DOHH2 (cell line): ENCODE measurements at regions not wholly inside any gene's neighbourhood (a gene's known extent, or its start where the extent isn't known, plus 50 kb on each side); places are given as distances from the start of the nearest gene placed in this dataset.

Experiments used
- H3F3A ChIP-seq: fragments of 200-600 bp; sonication (generic), shearing (Covaris generic); 2 replicates; pipeline ENCODE4 v1.6.0; 2016; ENCODE audit warnings: antibody characterized with exemption, mild to moderate bottlenecking; ENCODE audit not compliant: control insufficient read depth, insufficient read depth
- H3K27ac ChIP-seq: fragments of 200-600 bp; sonication (generic); 2 replicates; pipeline ENCODE4 v1.5.1; 2014; ENCODE audit warnings: low read depth, mild to moderate bottlenecking, low read length, moderate library complexity
- H3K27me3 ChIP-seq: fragments of 200-600 bp; sonication (generic); 2 replicates; pipeline ENCODE4 v1.6.1; 2014; ENCODE audit warnings: mild to moderate bottlenecking, low read length, mixed read lengths; ENCODE audit not compliant: control insufficient read depth
- H3K36me3 ChIP-seq: fragments of 200-600 bp; sonication (generic); 2 replicates; pipeline ENCODE4 v1.6.1; 2014; ENCODE audit warnings: mild to moderate bottlenecking, low read length, moderate library complexity, mixed read lengths; ENCODE audit not compliant: control insufficient read depth
- H3K4me1 ChIP-seq: fragments of 200-600 bp; sonication (generic); 2 replicates; pipeline ENCODE4 v1.6.1; 2014; ENCODE audit warnings: mild to moderate bottlenecking, low read length, mixed read lengths; ENCODE audit not compliant: control insufficient read depth
- H3K4me2 ChIP-seq: fragments of 200-600 bp; sonication (generic); 2 replicates; pipeline ENCODE4 v1.6.0; 2014; ENCODE audit warnings: mild to moderate bottlenecking, low read length, moderate library complexity
- H3K4me3 ChIP-seq: fragments of 200-600 bp; sonication (generic); 2 replicates; pipeline ENCODE4 v1.5.1; 2014; ENCODE audit warnings: mild to moderate bottlenecking, low read length, mixed read lengths
- H3K79me2 ChIP-seq: fragments of 200-600 bp; sonication (generic); 2 replicates; pipeline ENCODE4 v1.6.1; 2014; ENCODE audit warnings: mild to moderate bottlenecking, low read length, mixed read lengths; ENCODE audit not compliant: control insufficient read depth
- H3K9me2 ChIP-seq: fragments of 200-600 bp; sonication (generic); replicated peaks from 2 replicates; pipeline ENCODE4 v1.6.1; 2014; ENCODE audit warnings: mild to moderate bottlenecking, low read length, mixed read lengths; ENCODE audit not compliant: control insufficient read depth
- H3K9me3 ChIP-seq: fragments of 200-600 bp; sonication (generic); 2 replicates; pipeline ENCODE4 v1.6.1; 2014; ENCODE audit warnings: antibody characterized with exemption, low read length, mixed read lengths; ENCODE audit not compliant: control insufficient read depth, insufficient read depth
- H4K20me1 ChIP-seq: fragments of 200-600 bp; sonication (generic); 2 replicates; pipeline ENCODE4 v1.6.0; 2014; ENCODE audit warnings: low read depth, mild to moderate bottlenecking, antibody characterized with exemption, low read length, moderate library complexity; ENCODE audit not compliant: control insufficient read depth, insufficient read depth
- EZH2phosphoT487 ChIP-seq: fragments of 200-600 bp; sonication (generic); IDR thresholded peaks from 2 replicates; pipeline ENCODE4 v1.6.1; 2017; ENCODE audit warnings: borderline replicate concordance, mild to moderate bottlenecking, antibody characterized with exemption, low read length, moderate library complexity, mixed read lengths
- TF ChIP-seq, protein P1 (sequence below): fragments of 200-600 bp; sonication (generic); IDR thresholded peaks from one replicate; pipeline ENCODE4 v1.5.1; 2014; ENCODE audit warnings: antibody characterized with exemption, mild to moderate bottlenecking, low read depth, low read length; ENCODE audit not compliant: poor library complexity, severe bottlenecking

- H3F3A ChIP-seq, result no peaks in the 10 kb centered on the region
- H3K27ac ChIP-seq, result no peak overlapping the region
- no peaks in the 10 kb centered on the region for H4K20me1 ChIP-seq
- no peaks in the 10 kb centered on the region for H3K27me3 ChIP-seq
- H3K79me2 ChIP-seq, result no peaks in the 10 kb centered on the region
- H3K4me1 ChIP-seq, result no peaks in the 10 kb centered on the region
- no peaks in the 10 kb centered on the region for H3K36me3 ChIP-seq
- no peaks in the 10 kb centered on the region for H3K9me2 ChIP-seq
- TF ChIP-seq EZH2phosphoT487, result no peak
- TF ChIP-seq, protein P1, sequence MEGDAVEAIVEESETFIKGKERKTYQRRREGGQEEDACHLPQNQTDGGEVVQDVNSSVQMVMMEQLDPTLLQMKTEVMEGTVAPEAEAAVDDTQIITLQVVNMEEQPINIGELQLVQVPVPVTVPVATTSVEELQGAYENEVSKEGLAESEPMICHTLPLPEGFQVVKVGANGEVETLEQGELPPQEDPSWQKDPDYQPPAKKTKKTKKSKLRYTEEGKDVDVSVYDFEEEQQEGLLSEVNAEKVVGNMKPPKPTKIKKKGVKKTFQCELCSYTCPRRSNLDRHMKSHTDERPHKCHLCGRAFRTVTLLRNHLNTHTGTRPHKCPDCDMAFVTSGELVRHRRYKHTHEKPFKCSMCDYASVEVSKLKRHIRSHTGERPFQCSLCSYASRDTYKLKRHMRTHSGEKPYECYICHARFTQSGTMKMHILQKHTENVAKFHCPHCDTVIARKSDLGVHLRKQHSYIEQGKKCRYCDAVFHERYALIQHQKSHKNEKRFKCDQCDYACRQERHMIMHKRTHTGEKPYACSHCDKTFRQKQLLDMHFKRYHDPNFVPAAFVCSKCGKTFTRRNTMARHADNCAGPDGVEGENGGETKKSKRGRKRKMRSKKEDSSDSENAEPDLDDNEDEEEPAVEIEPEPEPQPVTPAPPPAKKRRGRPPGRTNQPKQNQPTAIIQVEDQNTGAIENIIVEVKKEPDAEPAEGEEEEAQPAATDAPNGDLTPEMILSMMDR, result no peak
- H3K9me3 ChIP-seq, result no peaks in the 10 kb centered on the region
- no peak overlapping the region for H3K4me2 ChIP-seq
- no peak overlapping the region for H3K4me3 ChIP-seq
These were observed 247.8 kb downstream of the MSRB3 start for GRCh38 chr12:65526311-65526710.

GRCh38 chr12:65528127-65528526 is 249.6 kb downstream of the MSRB3 start:
- Histone ChIP-seq H3K79me2 (no peaks in the 10 kb centered on the region), H3K9me3 (no peaks in the 10 kb centered on the region), H3K4me3 (no peak overlapping the region), H4K20me1 (no peaks in the 10 kb centered on the region), H3K27me3 (no peaks in the 10 kb centered on the region), H3K27ac (no peak overlapping the region), H3K36me3 (no peaks in the 10 kb centered on the region), H3K9me2 (no peaks in the 10 kb centered on the region), H3K4me2 (no peak overlapping the region), H3K4me1 (no peaks in the 10 kb centered on the region), H3F3A (no peaks in the 10 kb centered on the region)
- TF ChIP-seq EZH2phosphoT487, result no peak
- TF ChIP-seq, protein P1, result no peak

DNA sequence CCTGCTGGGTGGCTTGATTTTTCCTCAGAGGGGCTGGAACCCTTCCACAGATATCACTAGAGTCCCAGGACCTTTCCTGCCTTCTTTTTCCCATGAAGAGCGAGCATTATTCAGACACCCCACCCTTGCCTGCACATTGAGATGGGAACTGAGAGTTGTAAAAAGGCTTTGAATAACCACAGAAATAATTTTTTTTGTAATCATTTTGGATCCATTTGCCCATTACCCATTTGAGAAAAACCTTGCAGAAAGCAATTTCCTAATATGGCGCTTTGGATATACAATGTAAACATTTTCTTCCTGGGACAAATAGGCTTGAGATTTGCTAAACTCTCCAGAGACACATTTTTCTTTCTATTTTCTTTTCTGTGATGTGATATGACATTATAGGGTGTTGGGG is 250.6 kb downstream of the MSRB3 start:
- H3K79me2 ChIP-seq, result no peaks in the 10 kb centered on the region
- no peak overlapping the region for H3K4me2 ChIP-seq
- H3K9me3 ChIP-seq, result no peaks in the 10 kb centered on the region
- H3K27ac ChIP-seq, result no peak overlapping the region
- H3K4me3 ChIP-seq, result no peak overlapping the region
- no peaks in the 10 kb centered on the region for H3F3A ChIP-seq
- no peaks in the 10 kb centered on the region for H3K27me3 ChIP-seq
- TF ChIP-seq EZH2phosphoT487, result no peak
- TF ChIP-seq, protein P1, result no peak
- H3K4me1 ChIP-seq, result no peaks in the 10 kb centered on the region
- no peaks in the 10 kb centered on the region for H4K20me1 ChIP-seq
- H3K9me2 ChIP-seq, result no peaks in the 10 kb centered on the region
- H3K36me3 ChIP-seq, result no peaks in the 10 kb centered on the region
